Left ventricle myocardium inferior (tissue), 1 donor: ENCODE measurements at regions not wholly inside any gene's neighbourhood (a gene's known extent, or its start where the extent isn't known, plus 50 kb on each side); places are given as distances from the start of the nearest gene placed in this dataset.
A peak's percentile ranks its signal among the peaks of the same experiment; 100 is the strongest.

Experiments used
- DNase-seq: peaks from one replicate; pipeline ENCODE4 v3.0.0-alpha.2; 2020
- H3K27ac ChIP-seq: fragments of 200-600 bp; replicated peaks from 2 replicates; pipeline ENCODE4 v1.8.0; 2021
- H3K27me3 ChIP-seq: fragments of 200-600 bp; 2 replicates; pipeline ENCODE4 v1.8.0; 2021; ENCODE audit warnings: low read depth
- H3K36me3 ChIP-seq: fragments of 200-600 bp; 2 replicates; pipeline ENCODE4 v1.8.0; 2021
- H3K4me1 ChIP-seq: fragments of 200-600 bp; 2 replicates; pipeline ENCODE4 v1.8.0; 2021
- H3K4me3 ChIP-seq: fragments of 200-600 bp; 2 replicates; pipeline ENCODE4 v1.8.0; 2021; ENCODE audit warnings: mild to moderate bottlenecking, moderate library complexity
- H3K9me3 ChIP-seq: fragments of 200-600 bp; replicated peaks from 2 replicates; pipeline ENCODE4 v1.8.0; 2021
- CTCF ChIP-seq: fragments of 200-600 bp; IDR thresholded peaks from 2 replicates; pipeline ENCODE4 v1.8.0; 2021; ENCODE audit warnings: antibody characterized with exemption, mild to moderate bottlenecking, borderline replicate concordance
- intact Hi-C: fragments of 100-400 bp; cut with micrococcal nuclease; formaldehyde crosslinking; loops from one replicate; pipeline ENCODE4 v1.11.0; 2022
- donor health status: DM: no; HTN: yes; CAD: no; lungs with severe emphysema.

GRCh38 chr13:97659602-97660001 is 225.6 kb downstream of the RAP2A start:
- no peaks in the 10 kb centered on the region for H3K27me3 ChIP-seq
- no peak for DNase-seq
- no peaks in the 10 kb centered on the region for H3K9me3 ChIP-seq
- TF ChIP-seq CTCF, result peak; percentile 63
- no peak overlapping the region for H3K4me3 ChIP-seq
- H3K4me1 ChIP-seq, result peaks cover 14% of the 10 kb centered on the region
- peak overlapping the region; percentile 64 for H3K27ac ChIP-seq
- H3K36me3 ChIP-seq, result no peaks in the 10 kb centered on the region
- intact Hi-C loops, result no loop called here

GRCh38 chr13:97660594-97661260 is 226.8 kb downstream of the RAP2A start:
- no peaks in the 10 kb centered on the region for H3K27me3 ChIP-seq
- H3K36me3 ChIP-seq, result no peaks in the 10 kb centered on the region
- peaks cover 14% of the 10 kb centered on the region for H3K4me1 ChIP-seq
- peak overlapping the region; percentile 64 for H3K27ac ChIP-seq
- no peak overlapping the region for H3K4me3 ChIP-seq
- TF ChIP-seq CTCF, result no peak
- H3K9me3 ChIP-seq, result peaks cover 8% of the 10 kb centered on the region
- intact Hi-C loops, result no loop called here
- peak; percentile 13 for DNase-seq

- intact Hi-C loops, result no loop called here
- H3K4me3 ChIP-seq, result no peak overlapping the region
- DNase-seq, result no peak
- no peak for TF ChIP-seq CTCF
- no peaks in the 10 kb centered on the region for H3K36me3 ChIP-seq
- H3K27ac ChIP-seq, result no peak overlapping the region
- H3K9me3 ChIP-seq, result no peaks in the 10 kb centered on the region
- no peaks in the 10 kb centered on the region for H3K4me1 ChIP-seq
- no peaks in the 10 kb centered on the region for H3K27me3 ChIP-seq
Measured at GRCh38 chr13:97686594-97686993, 252.6 kb downstream of the RAP2A start.

GRCh38 chr13:97692628-97693027 is 258.7 kb downstream of the RAP2A start:
- Histone ChIP-seq H3K27ac (no peak overlapping the region), H3K27me3 (peaks cover 10% of the 10 kb centered on the region), H3K36me3 (no peaks in the 10 kb centered on the region), H3K9me3 (peaks cover 5% of the 10 kb centered on the region), H3K4me3 (no peak overlapping the region), H3K4me1 (no peaks in the 10 kb centered on the region)
- no peak for DNase-seq
- TF ChIP-seq CTCF, result no peak
- intact Hi-C loops, result no loop called here

GRCh38 chr13:97695684-97696083 is 257.8 kb upstream of the IPO5 start:
- intact Hi-C loops, result no loop called here

More at GRCh38 chr13:97695684-97696083, 257.8 kb upstream of the IPO5 start:
- Histone ChIP-seq H3K4me3 (no peak overlapping the region), H3K36me3 (no peaks in the 10 kb centered on the region), H3K27me3 (peaks cover 10% of the 10 kb centered on the region), H3K4me1 (no peaks in the 10 kb centered on the region), H3K27ac (no peak overlapping the region), H3K9me3 (peaks cover 5% of the 10 kb centered on the region)
- no peak for TF ChIP-seq CTCF
- DNase-seq, result no peak
